Upper lobe of right lung (tissue), 1 donor: ENCODE measurements at regions not wholly inside any gene's neighbourhood (a gene's known extent, or its start where the extent isn't known, plus 50 kb on each side); places are given as distances from the start of the nearest gene placed in this dataset.
"Not testable (repeated sequence)": the region's sequence is repeated elsewhere in the genome, so short reads cannot be mapped to it uniquely, and the experiment has no call there.

Source experiments
- ATAC-seq: fragments of 200-7000 bp; cut with Tn5 transposase; one replicate; pipeline ENCODE4 v1.9.1; 2020; ENCODE audit warnings: mild to moderate bottlenecking, moderate library complexity
- DNase-seq: peaks from one replicate; pipeline ENCODE4 v3.0.0-alpha.2; 2020
- H3K27ac ChIP-seq: fragments of 200-600 bp; one replicate; pipeline ENCODE4 v1.8.0; 2022
- H3K27me3 ChIP-seq: fragments of 200-600 bp; one replicate; pipeline ENCODE4 v1.8.0; 2022; ENCODE audit warnings: mild to moderate bottlenecking
- H3K36me3 ChIP-seq: fragments of 200-600 bp; one replicate; pipeline ENCODE4 v1.8.0; 2022
- H3K4me1 ChIP-seq: fragments of 200-600 bp; one replicate; pipeline ENCODE4 v1.8.0; 2022
- H3K4me3 ChIP-seq: fragments of 200-600 bp; one replicate; pipeline ENCODE4 v1.8.0; 2022; ENCODE audit warnings: mild to moderate bottlenecking
- H3K9me3 ChIP-seq: fragments of 200-600 bp; one replicate; pipeline ENCODE4 v1.8.0; 2022
- intact Hi-C: fragments of 100-400 bp; cut with DNase I; formaldehyde crosslinking; loops from one replicate; pipeline ENCODE4 v1.11.0; 2022
- TF ChIP-seq, protein P1 (sequence below): fragments of 200-600 bp; IDR thresholded peaks from one replicate; pipeline ENCODE4 v1.8.0; 2022; ENCODE audit warnings: antibody characterized with exemption
- donor health status: DM: no; HTN: yes; CAD: no; lungs with severe emphysema.

DNA sequence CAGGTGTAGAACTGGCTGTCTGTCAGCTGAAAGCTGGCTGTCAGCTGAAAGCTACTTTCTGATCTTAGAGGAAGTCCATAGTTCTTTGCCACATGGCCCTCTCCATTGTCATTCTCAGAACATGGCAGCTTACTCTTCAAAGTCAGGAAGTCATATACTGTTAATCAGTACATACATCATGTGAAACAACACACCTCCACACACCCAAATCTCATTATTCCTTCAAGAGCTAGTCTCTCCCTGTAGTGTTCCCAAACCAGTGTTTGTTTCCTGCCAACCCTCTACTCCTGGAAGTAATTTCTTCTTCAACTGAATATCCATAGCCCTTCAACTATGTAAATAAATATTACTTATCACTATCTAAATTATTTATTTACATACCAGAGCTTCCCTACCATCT is 58.9 kb downstream of the OR5AK2 start:
- Histone ChIP-seq H3K9me3 (no peaks in the 10 kb centered on the region), H3K36me3 (no peaks in the 10 kb centered on the region), H3K4me1 (no peaks in the 10 kb centered on the region), H3K27ac (no peak overlapping the region), H3K27me3 (no peaks in the 10 kb centered on the region), H3K4me3 (no peak overlapping the region)
- intact Hi-C loops: no loop called here
- TF ChIP-seq, protein P1, sequence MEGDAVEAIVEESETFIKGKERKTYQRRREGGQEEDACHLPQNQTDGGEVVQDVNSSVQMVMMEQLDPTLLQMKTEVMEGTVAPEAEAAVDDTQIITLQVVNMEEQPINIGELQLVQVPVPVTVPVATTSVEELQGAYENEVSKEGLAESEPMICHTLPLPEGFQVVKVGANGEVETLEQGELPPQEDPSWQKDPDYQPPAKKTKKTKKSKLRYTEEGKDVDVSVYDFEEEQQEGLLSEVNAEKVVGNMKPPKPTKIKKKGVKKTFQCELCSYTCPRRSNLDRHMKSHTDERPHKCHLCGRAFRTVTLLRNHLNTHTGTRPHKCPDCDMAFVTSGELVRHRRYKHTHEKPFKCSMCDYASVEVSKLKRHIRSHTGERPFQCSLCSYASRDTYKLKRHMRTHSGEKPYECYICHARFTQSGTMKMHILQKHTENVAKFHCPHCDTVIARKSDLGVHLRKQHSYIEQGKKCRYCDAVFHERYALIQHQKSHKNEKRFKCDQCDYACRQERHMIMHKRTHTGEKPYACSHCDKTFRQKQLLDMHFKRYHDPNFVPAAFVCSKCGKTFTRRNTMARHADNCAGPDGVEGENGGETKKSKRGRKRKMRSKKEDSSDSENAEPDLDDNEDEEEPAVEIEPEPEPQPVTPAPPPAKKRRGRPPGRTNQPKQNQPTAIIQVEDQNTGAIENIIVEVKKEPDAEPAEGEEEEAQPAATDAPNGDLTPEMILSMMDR: no peak
- no peak for ATAC-seq
- no peak for DNase-seq

DNA sequence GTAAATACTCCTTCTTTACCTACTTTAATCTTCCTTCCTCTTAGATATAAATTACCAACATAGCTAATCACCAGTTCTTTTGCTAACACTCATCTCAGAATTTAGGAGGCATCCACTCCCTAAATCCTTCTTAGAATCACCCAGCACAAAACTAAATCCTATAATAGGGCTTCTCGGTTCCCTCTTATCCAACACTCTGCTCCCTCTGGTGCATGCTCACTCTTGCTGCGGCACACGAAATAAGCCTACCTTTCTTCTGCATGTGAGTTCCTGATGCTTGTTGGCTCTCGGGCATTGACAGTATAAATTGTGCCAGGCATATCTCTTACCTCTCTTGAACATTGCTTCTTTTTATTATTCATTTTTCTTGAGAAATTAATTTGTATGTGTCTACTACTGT is 61.0 kb downstream of the OR5AK2 start:
- TF ChIP-seq, protein P1: no peak
- intact Hi-C loops: no loop called here
- ATAC-seq: no peak

DNA sequence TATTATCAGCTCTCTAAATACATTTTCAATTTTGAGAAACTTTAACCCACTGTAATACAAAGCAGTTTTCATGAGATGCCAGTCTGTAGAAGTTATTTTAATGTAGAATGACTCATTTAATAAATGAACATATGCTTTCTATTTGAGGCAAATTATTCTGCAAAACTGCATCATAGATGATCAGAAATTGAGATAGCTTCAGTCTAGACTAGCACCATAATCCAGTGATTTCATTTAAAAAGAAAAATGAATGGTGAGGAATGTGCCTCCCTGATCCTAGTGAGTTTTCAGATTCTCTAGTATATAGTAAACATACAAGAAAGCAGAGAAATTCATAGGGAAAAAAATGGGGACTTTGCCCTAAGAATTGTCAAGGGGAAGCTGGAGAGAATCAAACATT is 66.1 kb downstream of the OR5AK2 start:
- no peaks in the 10 kb centered on the region for H3K4me1 ChIP-seq
- H3K4me3 ChIP-seq: no peak overlapping the region
- no peaks in the 10 kb centered on the region for H3K9me3 ChIP-seq
- no peak for DNase-seq
- no peak overlapping the region for H3K27ac ChIP-seq
- H3K27me3 ChIP-seq: no peaks in the 10 kb centered on the region
- no peak for ATAC-seq
- intact Hi-C loops: no loop called here
- TF ChIP-seq, protein P1: no peak
- H3K36me3 ChIP-seq: no peaks in the 10 kb centered on the region

More for the DNA sequence above, 61.0 kb downstream of the OR5AK2 start:
- H3K4me1 ChIP-seq: no peaks in the 10 kb centered on the region
- DNase-seq: no peak
- no peak overlapping the region for H3K4me3 ChIP-seq
- no peaks in the 10 kb centered on the region for H3K27me3 ChIP-seq
- H3K27ac ChIP-seq: no peak overlapping the region
- H3K36me3 ChIP-seq: no peaks in the 10 kb centered on the region
- no peaks in the 10 kb centered on the region for H3K9me3 ChIP-seq

DNA sequence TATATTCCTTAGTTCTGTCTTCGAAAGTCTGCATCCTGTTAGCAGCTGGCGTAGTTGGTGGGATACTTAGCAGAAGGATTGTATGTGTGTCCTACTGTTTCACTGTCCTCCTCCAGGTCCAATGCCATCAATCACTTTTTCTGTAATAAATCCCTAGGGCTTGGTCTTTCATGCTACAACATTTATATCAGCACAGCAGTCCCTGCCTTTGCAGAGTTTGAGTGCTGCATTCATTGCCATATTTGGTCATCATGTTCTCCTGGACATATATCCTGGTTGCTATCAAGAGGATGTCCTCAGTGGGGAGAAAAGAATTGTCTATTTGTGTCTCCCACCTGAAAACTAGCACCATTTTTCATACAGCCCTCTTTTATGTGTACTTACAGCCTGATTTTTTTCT is 67.0 kb downstream of the OR5AK2 start:
- TF ChIP-seq, protein P1: no peak
- Histone ChIP-seq H3K27me3 (no peaks in the 10 kb centered on the region), H3K9me3 (no peaks in the 10 kb centered on the region), H3K27ac (no peak overlapping the region), H3K4me1 (no peaks in the 10 kb centered on the region), H3K36me3 (no peaks in the 10 kb centered on the region), H3K4me3 (no peak overlapping the region)
- DNase-seq (no peak), ATAC-seq (no peak)
- intact Hi-C loops: no loop called here

DNA sequence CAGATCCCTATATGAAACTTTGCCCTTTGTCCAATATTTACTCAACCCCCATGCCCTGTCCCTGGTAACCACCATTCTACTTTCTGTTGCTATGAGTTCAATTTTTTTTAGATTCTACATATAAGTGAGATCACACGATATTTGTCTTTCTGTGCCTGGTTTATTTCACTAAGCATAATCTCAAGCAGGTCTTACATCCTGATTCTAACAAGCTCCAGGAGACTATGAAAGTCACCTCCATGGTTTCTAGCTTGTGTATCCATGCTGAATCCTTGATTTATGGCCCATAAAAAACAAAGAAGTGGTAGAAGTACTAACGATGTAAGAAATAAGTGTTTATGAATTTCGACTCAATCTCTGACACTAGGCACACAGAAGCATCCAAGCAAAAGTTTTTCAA is 68.0 kb downstream of the OR5AK2 start:
- H3K9me3 ChIP-seq: no peaks in the 10 kb centered on the region
- H3K27ac ChIP-seq: no peak overlapping the region
- no peak overlapping the region for H3K4me3 ChIP-seq
- H3K36me3 ChIP-seq: no peaks in the 10 kb centered on the region
- DNase-seq: no peak
- intact Hi-C loops: no loop called here
- TF ChIP-seq, protein P1: no peak
- H3K27me3 ChIP-seq: no peaks in the 10 kb centered on the region
- no peaks in the 10 kb centered on the region for H3K4me1 ChIP-seq
- ATAC-seq: no peak

DNA sequence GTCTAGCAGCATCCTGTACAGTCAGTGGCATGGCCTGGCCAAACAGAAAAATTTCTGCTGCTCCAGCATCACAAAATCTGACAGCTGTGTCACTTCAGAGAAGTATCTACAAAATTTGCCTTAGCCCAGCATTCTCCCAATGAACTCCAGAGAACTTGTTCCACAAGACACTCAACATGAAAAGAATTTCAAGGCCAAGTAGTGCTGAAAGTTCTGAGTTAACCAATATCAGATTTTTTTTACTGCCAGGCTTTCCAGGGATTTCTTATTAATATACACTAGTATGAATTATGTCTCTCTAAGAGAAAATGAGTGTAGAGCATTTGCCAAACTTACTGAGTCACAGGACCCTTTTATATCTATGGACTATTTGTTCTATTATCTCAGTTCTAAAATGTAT is 68.8 kb downstream of the OR5AK2 start:
- intact Hi-C loops: no loop called here
- ATAC-seq (no peak), DNase-seq (no peak)
- H3K27ac ChIP-seq: no peak overlapping the region
- TF ChIP-seq, protein P1: no peak
- no peaks in the 10 kb centered on the region for H3K27me3 ChIP-seq
- no peaks in the 10 kb centered on the region for H3K9me3 ChIP-seq
- no peak overlapping the region for H3K4me3 ChIP-seq
- no peaks in the 10 kb centered on the region for H3K36me3 ChIP-seq
- H3K4me1 ChIP-seq: no peaks in the 10 kb centered on the region

DNA sequence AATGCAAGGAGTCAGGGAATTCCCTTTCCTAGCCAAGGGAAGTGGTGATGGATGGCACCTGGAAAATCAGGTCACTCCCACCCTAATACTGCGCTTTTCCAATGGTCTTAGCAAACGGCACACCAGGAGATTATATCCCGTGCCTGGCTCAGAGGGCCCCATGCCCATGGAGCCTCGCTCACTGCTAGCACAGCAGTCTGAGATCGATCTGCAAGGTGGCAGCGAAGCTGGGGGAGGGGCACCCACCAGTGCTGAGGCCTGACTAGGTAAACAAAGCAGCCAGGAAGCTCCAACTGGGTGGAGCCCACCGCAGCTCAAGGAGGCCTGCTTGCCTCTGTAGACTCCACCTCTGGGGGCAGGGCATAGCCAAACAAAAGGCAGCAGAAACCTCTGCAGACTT is 74.2 kb downstream of the OR5AK2 start:
- DNase-seq, H3K9me3 ChIP-seq, H3K36me3 ChIP-seq, H3K27me3 ChIP-seq, H3K27ac ChIP-seq, ATAC-seq, H3K4me3 ChIP-seq, H3K4me1 ChIP-seq, intact Hi-C loops: not testable (repeated sequence)
